Psoas muscle (tissue), 7 donors: ENCODE measurements at regions not wholly inside any gene's neighbourhood (a gene's known extent, or its start where the extent isn't known, plus 50 kb on each side); places are given as distances from the start of the nearest gene placed in this dataset.

Experiments used
- ATAC-seq, 4 donors: fragments of 200-7000 bp; cut with Tn5 transposase; one replicate each; pipeline ENCODE4 v1.9.1; 2020; ENCODE audit warnings: moderate library complexity in 3 of 4, mild to moderate bottlenecking in 2 of 4
- DNase-seq, 2 donors: peaks; one replicate each; pipeline ENCODE4 v3.0.0-alpha.2; 2020
- H3K27ac ChIP-seq: fragments of 200-600 bp; one replicate; pipeline ENCODE4 v1.8.0; 2022
- H3K27me3 ChIP-seq, 3 donors: fragments of 200-600 bp in 1 of 3; one replicate each; pipeline versions ENCODE4 v1.6.1 to v1.8.0; 2013 to 2022; ENCODE audit warnings: low read length in 2 of 3, mild to moderate bottlenecking in 2 of 3, moderate library complexity in 1 of 3; ENCODE audit not compliant: insufficient read depth in 3 of 3
- H3K36me3 ChIP-seq, 2 donors: fragments of 200-600 bp in 1 of 2; one replicate each; pipeline versions ENCODE4 v1.6.1 to v1.8.0; 2013 to 2022; ENCODE audit warnings: low read depth in 1 of 2, mild to moderate bottlenecking in 1 of 2, moderate library complexity in 1 of 2; ENCODE audit not compliant: insufficient read depth in 1 of 2
- H3K4me1 ChIP-seq: fragments of 200-600 bp; one replicate; pipeline ENCODE4 v1.8.0; 2022
- H3K4me3 ChIP-seq: fragments of 200-600 bp; one replicate; pipeline ENCODE4 v1.8.0; 2022; ENCODE audit warnings: mild to moderate bottlenecking
- H3K9me3 ChIP-seq: fragments of 200-600 bp; one replicate; pipeline ENCODE4 v1.8.0; 2022
- CTCF ChIP-seq: fragments of 200-600 bp; IDR thresholded peaks from one replicate; pipeline ENCODE4 v1.8.0; 2022; ENCODE audit warnings: antibody characterized with exemption
- WGBS, 3 donors: extraction: QIAGEN DNeasy Blood & Tissue Kit; methylation state at CpG; one replicate each; pipeline versions ENCODE4 v1.1.6 to v1.1.7; 2013; 5-methylcytosine and 5-hydroxymethylcytosine counted together
- intact Hi-C, 2 donors: fragments of 100-400 bp; cut with DNase I; formaldehyde crosslinking; loops; one replicate each; pipeline versions ENCODE4 v1.11.0 to v1.14.2; 2022
- donor health status: healthy with polysubstance abuse.
- donor health status: DM: no; HTN: no; CAD: no; lungs with moderate emphysema.
- donor health status: Bipolar disorder and iron deficiency.
- donor health status: healthy.
- donor health status: DM: yes; HTN: yes; CAD: no.
- donor health status: DM: no; HTN: no; CAD: no.
- donor health status: DM: yes; HTN: yes; CAD: no.

- Histone ChIP-seq H3K4me1 (no peaks in the 10 kb centered on the region), H3K4me3 (no peak overlapping the region), H3K36me3 (no peaks in the 10 kb centered on the region), H3K9me3 (no peaks in the 10 kb centered on the region), H3K27me3 (no peaks in the 10 kb centered on the region), H3K27ac (no peak overlapping the region)
- no peak for TF ChIP-seq CTCF
- intact Hi-C loops, result no loop called here
- DNase-seq (no peak), ATAC-seq (no peak)
- WGBS, 3 donors, result 49 to 63% (median 62%) methylated on average over 3 of the region's 3 CpGs
Observed at GRCh38 chr5:145161391-145161790, 673.8 kb downstream of the PRELID2 start.

DNA sequence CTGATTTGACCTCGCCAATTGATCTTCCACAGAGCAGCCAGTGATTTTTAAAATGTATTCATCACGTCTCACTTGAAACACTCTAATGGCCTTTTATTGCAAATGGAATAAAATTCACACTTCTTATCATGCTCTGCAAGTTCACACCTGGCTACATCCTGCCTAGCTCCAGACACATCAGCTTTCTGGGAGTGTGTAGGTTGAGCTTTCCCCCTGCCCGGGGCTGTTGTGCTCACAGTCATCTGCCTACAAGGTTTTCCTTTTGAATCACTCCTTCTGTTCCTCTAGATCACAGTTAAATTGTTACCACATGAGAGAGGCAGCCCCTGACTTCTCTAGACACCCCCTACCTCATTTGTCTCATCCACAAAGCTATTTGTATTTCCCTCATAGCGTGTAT is 674.5 kb downstream of the PRELID2 start:
- no peaks in the 10 kb centered on the region for H3K4me1 ChIP-seq
- ATAC-seq (no peak), DNase-seq (no peak)
- no peaks in the 10 kb centered on the region for H3K9me3 ChIP-seq
- H3K27ac ChIP-seq, result no peak overlapping the region
- no peak for TF ChIP-seq CTCF
- WGBS, 3 donors, result 64 to 73% (median 69%) methylated on average over 4 of the region's 4 CpGs
- H3K4me3 ChIP-seq, result no peak overlapping the region
- H3K36me3 ChIP-seq, result no peaks in the 10 kb centered on the region
- intact Hi-C loops, result loop anchor here in 1 of 2 donors (1.0 kb wide), 1 partner anchor 14 kb away; no protein-coding TSS in a partner anchor
- H3K27me3 ChIP-seq, result no peaks in the 10 kb centered on the region

DNA sequence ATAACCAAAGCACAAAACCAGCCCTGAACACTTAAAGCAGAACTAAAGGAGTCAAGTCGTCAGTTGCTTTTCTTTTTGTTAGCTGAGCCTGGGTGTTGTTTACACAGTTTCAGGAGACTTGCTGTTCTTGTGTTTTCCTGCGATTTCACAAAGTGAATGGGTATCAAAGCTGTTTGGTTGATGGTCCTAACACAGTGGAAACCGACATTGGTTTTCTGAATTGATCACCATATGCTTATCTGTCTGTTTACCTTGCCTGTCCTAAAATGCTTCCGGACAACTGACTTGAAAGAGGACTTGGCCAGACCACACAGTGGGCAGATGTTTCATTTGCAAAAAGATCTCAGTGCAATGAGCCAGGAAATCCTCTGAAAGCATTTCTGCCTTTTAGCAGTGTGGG is 676.4 kb downstream of the PRELID2 start:
- Histone ChIP-seq H3K4me1 (no peaks in the 10 kb centered on the region), H3K4me3 (no peak overlapping the region), H3K9me3 (no peaks in the 10 kb centered on the region), H3K27ac (no peak overlapping the region), H3K36me3 (no peaks in the 10 kb centered on the region), H3K27me3 (no peaks in the 10 kb centered on the region)
- no peak for DNase-seq
- no peak for ATAC-seq
- intact Hi-C loops, result no loop called here
- TF ChIP-seq CTCF, result no peak
- WGBS, 3 donors, result 6 to 7% (median 7%) methylated on average over 4 of the region's 4 CpGs

DNA sequence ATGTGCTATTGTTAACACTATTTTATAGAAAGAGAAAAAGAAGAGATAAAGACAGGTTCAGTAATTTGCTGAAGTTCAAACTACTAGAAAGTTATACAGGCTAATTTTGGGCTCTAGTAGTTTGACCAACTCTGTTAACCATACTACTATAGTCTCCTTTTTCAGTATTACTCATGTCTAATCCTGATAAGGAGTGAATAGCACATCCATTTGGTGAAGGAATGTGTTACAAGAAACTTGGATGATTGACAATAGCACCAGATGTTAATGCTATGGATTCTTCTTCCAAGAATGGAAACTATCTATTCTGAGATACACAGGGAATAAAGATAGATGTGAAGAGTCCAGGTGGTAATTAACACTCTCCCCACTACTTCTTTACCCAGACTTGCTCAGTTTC is 677.3 kb downstream of the PRELID2 start:
- H3K4me1 ChIP-seq, result no peaks in the 10 kb centered on the region
- H3K4me3 ChIP-seq, result no peak overlapping the region
- ATAC-seq (no peak), DNase-seq (no peak)
- TF ChIP-seq CTCF, result no peak
- intact Hi-C loops, result no loop called here
- no peaks in the 10 kb centered on the region for H3K36me3 ChIP-seq
- H3K27ac ChIP-seq, result no peak overlapping the region
- H3K27me3 ChIP-seq, result no peaks in the 10 kb centered on the region
- H3K9me3 ChIP-seq, result no peaks in the 10 kb centered on the region

GRCh38 chr5:145141534-145141933 is 693.6 kb downstream of the PRELID2 start:
- Histone ChIP-seq H3K9me3 (no peaks in the 10 kb centered on the region), H3K27me3 (no peaks in the 10 kb centered on the region), H3K4me1 (no peaks in the 10 kb centered on the region), H3K36me3 (no peaks in the 10 kb centered on the region), H3K4me3 (no peak overlapping the region), H3K27ac (no peak overlapping the region)
- no peak for DNase-seq
- no peak for TF ChIP-seq CTCF
- no peak for ATAC-seq
- 52 to 63% (median 58%) methylated on average over 1 of the region's 1 CpG for WGBS, 3 donors
- intact Hi-C loops, result no loop called here
